HL-60 (cell line): ENCODE measurements at regions not wholly inside any gene's neighbourhood (a gene's known extent, or its start where the extent isn't known, plus 50 kb on each side); places are given as distances from the start of the nearest gene placed in this dataset.

Experiments
- DNase-seq, 2 experiments: peaks; one replicate each; pipeline ENCODE4 v3.0.0-alpha.2; 2010 to 2020; ENCODE audit warnings: low read depth in 1 of 2, low spot score in 1 of 2
- H3K27ac ChIP-seq: fragments of 250-450 bp; sonication (Bioruptor Pico); replicated peaks from 2 replicates; pipeline ENCODE4 v1.5.1; 2020; ENCODE audit warnings: mild to moderate bottlenecking, moderate library complexity
- H3K27me3 ChIP-seq: fragments of 250-450 bp; sonication (Bioruptor Pico); 2 replicates; pipeline ENCODE4 v1.5.1; 2021; ENCODE audit warnings: mild to moderate bottlenecking, moderate library complexity; ENCODE audit not compliant: insufficient read depth, poor library complexity, severe bottlenecking
- H3K4me3 ChIP-seq: replicated peaks from 2 replicates; pipeline ENCODE4 v1.5.1; 2011; ENCODE audit warnings: mild to moderate bottlenecking, control low read depth, low read length; ENCODE audit not compliant: insufficient read depth
- GABPA ChIP-seq: IDR thresholded peaks from 2 replicates; pipeline ENCODE4 v1.6.1; 2012; ENCODE audit warnings: low read depth
- POLR2AphosphoS5 ChIP-seq: IDR thresholded peaks from 2 replicates; pipeline ENCODE4 v1.6.1; 2012; ENCODE audit warnings: low read depth
- REST ChIP-seq: IDR thresholded peaks from 2 replicates; pipeline ENCODE4 v1.6.1; 2012; ENCODE audit warnings: low read depth; ENCODE audit not compliant: insufficient replicate concordance
- SPI1 ChIP-seq: IDR thresholded peaks from 2 replicates; pipeline ENCODE4 v1.6.1; 2012; ENCODE audit warnings: low read depth, mild to moderate bottlenecking, borderline replicate concordance
- TF ChIP-seq, protein P1 (sequence below): IDR thresholded peaks from one replicate; pipeline ENCODE4 v1.5.1; 2011; ENCODE audit warnings: low read length, control low read depth, inconsistent platforms; ENCODE audit not compliant: insufficient read depth

- H3K27me3 ChIP-seq: no peaks in the 10 kb centered on the region
- H3K27ac ChIP-seq: no peak overlapping the region
- no peak overlapping the region for H3K4me3 ChIP-seq
- TF ChIP-seq, protein P1, sequence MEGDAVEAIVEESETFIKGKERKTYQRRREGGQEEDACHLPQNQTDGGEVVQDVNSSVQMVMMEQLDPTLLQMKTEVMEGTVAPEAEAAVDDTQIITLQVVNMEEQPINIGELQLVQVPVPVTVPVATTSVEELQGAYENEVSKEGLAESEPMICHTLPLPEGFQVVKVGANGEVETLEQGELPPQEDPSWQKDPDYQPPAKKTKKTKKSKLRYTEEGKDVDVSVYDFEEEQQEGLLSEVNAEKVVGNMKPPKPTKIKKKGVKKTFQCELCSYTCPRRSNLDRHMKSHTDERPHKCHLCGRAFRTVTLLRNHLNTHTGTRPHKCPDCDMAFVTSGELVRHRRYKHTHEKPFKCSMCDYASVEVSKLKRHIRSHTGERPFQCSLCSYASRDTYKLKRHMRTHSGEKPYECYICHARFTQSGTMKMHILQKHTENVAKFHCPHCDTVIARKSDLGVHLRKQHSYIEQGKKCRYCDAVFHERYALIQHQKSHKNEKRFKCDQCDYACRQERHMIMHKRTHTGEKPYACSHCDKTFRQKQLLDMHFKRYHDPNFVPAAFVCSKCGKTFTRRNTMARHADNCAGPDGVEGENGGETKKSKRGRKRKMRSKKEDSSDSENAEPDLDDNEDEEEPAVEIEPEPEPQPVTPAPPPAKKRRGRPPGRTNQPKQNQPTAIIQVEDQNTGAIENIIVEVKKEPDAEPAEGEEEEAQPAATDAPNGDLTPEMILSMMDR: no peak
- TF ChIP-seq SPI1: no peak
- no peak for TF ChIP-seq GABPA
- TF ChIP-seq REST: no peak
- TF ChIP-seq POLR2AphosphoS5: no peak
- DNase-seq: no peak
These were observed 51.3 kb upstream of the PFKP start for GRCh38 chr10:3016016-3016415.

GRCh38 chr10:3014968-3015367 lies 52.4 kb upstream of the PFKP start:
- Histone ChIP-seq H3K27ac (no peak overlapping the region), H3K27me3 (no peaks in the 10 kb centered on the region), H3K4me3 (no peak overlapping the region)
- TF ChIP-seq GABPA (no peak), POLR2AphosphoS5 (no peak), SPI1 (no peak), REST (no peak)
- TF ChIP-seq, protein P1: no peak
- no peak for DNase-seq

DNA sequence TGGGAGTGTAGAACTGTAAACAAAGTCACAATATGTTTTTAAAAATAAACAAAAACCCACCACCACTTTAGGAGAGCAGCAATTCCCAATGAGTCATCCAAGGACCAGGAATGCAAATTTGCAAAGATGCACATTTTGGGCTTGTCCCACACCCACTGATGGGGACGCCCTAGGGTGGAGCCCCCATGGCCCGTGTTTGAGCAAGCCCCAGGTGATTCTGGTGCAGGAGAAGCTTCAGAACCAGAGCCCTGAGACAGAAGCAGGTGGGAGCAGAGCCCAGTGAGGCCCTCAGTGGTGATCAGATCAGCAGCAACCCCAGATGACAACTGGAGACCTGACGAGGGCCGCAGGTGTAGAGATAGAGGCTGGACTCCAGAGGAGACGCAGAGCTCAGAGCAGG lies 55.1 kb upstream of the PFKP start:
- no peak for DNase-seq
- no peaks in the 10 kb centered on the region for H3K27me3 ChIP-seq
- TF ChIP-seq POLR2AphosphoS5: no peak
- TF ChIP-seq GABPA: no peak
- TF ChIP-seq, protein P1: no peak
- TF ChIP-seq REST: no peak
- no peak for TF ChIP-seq SPI1

More for the DNA sequence above, 55.1 kb upstream of the PFKP start:
- Histone ChIP-seq H3K27ac (no peak overlapping the region), H3K4me3 (no peak overlapping the region)
